ENCODE measurements at regions not wholly inside any gene's neighbourhood (a gene's known extent, or its start where the extent isn't known, plus 50 kb on each side); places are given as distances from the start of the nearest gene placed in this dataset.

DNA sequence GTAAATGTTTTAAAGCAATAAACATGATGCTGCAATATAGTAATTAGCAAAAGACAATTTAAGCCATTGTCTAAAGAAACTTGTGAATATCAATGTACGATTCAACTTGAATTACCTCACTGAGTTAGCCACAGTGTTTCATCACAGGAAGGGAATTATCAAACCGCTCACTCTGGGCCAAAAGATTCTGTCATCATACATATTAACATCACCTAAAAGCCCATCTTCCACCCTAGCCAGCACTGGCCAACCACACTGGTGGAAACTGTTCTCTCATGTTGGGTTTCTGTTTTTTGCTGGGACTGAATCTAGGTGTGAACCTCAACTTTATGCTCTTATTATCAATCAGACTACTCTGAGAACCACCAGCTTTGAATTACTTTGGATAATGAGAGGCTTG, 497.7 kb upstream of the THBS1 start:
- TF ChIP-seq, protein P1, sequence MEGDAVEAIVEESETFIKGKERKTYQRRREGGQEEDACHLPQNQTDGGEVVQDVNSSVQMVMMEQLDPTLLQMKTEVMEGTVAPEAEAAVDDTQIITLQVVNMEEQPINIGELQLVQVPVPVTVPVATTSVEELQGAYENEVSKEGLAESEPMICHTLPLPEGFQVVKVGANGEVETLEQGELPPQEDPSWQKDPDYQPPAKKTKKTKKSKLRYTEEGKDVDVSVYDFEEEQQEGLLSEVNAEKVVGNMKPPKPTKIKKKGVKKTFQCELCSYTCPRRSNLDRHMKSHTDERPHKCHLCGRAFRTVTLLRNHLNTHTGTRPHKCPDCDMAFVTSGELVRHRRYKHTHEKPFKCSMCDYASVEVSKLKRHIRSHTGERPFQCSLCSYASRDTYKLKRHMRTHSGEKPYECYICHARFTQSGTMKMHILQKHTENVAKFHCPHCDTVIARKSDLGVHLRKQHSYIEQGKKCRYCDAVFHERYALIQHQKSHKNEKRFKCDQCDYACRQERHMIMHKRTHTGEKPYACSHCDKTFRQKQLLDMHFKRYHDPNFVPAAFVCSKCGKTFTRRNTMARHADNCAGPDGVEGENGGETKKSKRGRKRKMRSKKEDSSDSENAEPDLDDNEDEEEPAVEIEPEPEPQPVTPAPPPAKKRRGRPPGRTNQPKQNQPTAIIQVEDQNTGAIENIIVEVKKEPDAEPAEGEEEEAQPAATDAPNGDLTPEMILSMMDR (conservative IDR thresholded peaks at IDR 0.05; ENCODE audit: low read depth): no peak
- POLR2A ChIA-PET (ENCODE audit: low non-redundant PET): no interaction called here
- DNase-seq (ENCODE audit: low spot score): no peak
- CTCF ChIA-PET: interaction anchor here (0.7 kb wide), 1 partner anchor 138 kb away, joined by 3 read pairs; no protein-coding TSS in a partner anchor
- H3K27ac ChIP-seq: no peak overlapping the region

- CTCF ChIA-PET: no interaction called here
- TF ChIP-seq, protein P1 (conservative IDR thresholded peaks at IDR 0.05; ENCODE audit: low read depth): no peak
- H3K27ac ChIP-seq: no peak overlapping the region
- no peak for DNase-seq (ENCODE audit: low spot score)
- POLR2A ChIA-PET (ENCODE audit: low non-redundant PET): no interaction called here
These were observed 496.0 kb upstream of the THBS1 start for GRCh38 chr15:39084674-39085530.

GRCh38 chr15:39086641-39087040, 494.2 kb upstream of the THBS1 start:
- no peak for DNase-seq (ENCODE audit: low spot score)
- POLR2A ChIA-PET (ENCODE audit: low non-redundant PET): no interaction called here
- TF ChIP-seq, protein P1 (conservative IDR thresholded peaks at IDR 0.05; ENCODE audit: low read depth): no peak
- H3K27ac ChIP-seq: no peak overlapping the region
- CTCF ChIA-PET: interaction anchor here (0.6 kb wide), 1 partner anchor 283 kb away, joined by 3 read pairs; no protein-coding TSS in a partner anchor

DNA sequence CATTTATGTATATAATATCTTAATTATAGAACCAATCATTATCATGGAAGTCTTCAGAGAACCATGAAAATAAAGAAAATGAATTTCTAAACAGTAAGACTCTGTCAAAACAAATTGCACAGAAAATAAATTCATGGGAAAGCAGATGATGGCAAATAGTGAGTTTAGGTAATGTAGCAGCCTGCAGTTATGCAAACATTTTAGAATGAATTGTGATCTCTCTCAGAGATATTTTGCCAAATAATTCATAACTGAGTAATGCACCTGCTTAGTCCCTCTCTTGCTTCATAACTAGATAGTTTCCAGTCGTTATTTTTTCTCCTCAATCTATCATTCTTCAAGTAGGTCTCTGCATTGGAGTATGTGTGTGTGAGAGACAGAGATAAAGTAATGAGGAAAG, 492.7 kb upstream of the THBS1 start:
- TF ChIP-seq, protein P1 (conservative IDR thresholded peaks at IDR 0.05; ENCODE audit: low read depth): no peak
- ChIA-PET POLR2A (ENCODE audit: low non-redundant PET) (no interaction called here), CTCF (no interaction called here)
- H3K27ac ChIP-seq: no peak overlapping the region
- DNase-seq (ENCODE audit: low spot score): no peak

DNA sequence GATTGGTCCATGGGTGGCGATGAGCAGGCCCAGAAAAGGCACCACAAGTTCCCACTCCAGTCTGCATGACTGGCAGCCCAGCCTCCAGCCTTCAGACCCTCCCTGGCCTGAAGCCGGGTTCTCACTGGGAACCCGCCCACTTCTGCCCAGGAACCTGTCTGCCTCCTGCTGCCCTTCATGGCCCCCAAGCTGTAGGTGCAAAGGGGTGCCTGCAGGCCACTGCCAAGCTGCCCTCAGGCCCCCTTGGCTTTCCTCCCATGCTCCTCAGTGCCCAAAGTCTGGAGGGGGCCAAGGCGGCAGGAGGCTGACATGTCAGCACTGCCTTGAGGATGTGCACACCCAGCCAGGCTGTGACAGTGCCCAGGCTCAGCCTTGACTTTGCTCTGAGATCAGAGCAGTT, 488.5 kb upstream of the THBS1 start:
- no peak overlapping the region for H3K27ac ChIP-seq
- TF ChIP-seq, protein P1 (conservative IDR thresholded peaks at IDR 0.05; ENCODE audit: low read depth): no peak
- DNase-seq (ENCODE audit: low spot score): no peak
- ChIA-PET CTCF (no interaction called here), POLR2A (ENCODE audit: low non-redundant PET) (no interaction called here)

DNA sequence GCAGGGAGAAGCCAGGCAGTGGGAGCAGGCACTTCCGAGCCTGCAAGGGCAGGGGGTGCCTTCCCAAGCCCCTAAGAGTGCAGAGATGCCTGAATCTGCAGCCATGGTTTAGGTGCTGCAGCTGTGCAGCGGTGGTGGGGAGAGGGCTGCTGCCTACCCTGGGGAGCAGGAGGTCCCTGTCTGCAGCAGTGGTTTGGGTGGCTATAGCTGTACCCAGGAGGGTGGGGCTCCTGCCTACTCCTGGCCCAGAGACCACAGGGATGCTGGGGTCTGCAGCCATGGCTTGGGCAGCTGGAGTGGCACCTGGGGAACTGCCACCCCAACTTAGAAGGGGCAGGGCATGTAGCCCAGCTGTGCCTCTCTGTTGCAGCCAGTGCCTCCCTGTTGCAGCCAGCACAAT, 488.1 kb upstream of the THBS1 start:
- ChIA-PET CTCF (no interaction called here), POLR2A (ENCODE audit: low non-redundant PET) (no interaction called here)
- no peak for DNase-seq (ENCODE audit: low spot score)
- TF ChIP-seq, protein P1 (conservative IDR thresholded peaks at IDR 0.05; ENCODE audit: low read depth): no peak
- no peak overlapping the region for H3K27ac ChIP-seq

All from RWPE1 (cell line).